ENCODE measurements at regions not wholly inside any gene's neighbourhood (a gene's known extent, or its start where the extent isn't known, plus 50 kb on each side); places are given as distances from the start of the nearest gene placed in this dataset.

DNA sequence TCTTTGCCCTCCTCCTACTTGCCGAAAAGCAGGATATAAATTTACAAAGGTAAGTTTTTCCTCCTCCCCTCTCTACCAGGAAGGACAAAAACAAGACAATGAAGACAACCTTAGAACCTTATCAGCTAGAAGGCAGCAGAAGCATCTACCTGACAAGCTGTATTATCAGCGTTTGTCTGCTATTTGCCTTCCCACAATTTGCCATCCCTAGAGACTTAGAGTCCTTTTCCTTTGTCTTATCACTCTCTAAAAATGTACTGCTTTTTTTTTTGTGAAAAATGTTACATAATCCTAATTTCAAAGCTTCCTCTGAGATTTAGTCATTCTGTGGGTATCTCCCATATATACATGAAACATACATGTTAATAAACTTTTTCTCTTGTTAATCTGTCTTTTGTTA, 176.9 kb upstream of the PROK2 start:
- H3K27ac Mint-ChIP-seq (ENCODE audit: unreplicated experiment) = no peak overlapping the region
- TF ChIP-seq, protein P1, sequence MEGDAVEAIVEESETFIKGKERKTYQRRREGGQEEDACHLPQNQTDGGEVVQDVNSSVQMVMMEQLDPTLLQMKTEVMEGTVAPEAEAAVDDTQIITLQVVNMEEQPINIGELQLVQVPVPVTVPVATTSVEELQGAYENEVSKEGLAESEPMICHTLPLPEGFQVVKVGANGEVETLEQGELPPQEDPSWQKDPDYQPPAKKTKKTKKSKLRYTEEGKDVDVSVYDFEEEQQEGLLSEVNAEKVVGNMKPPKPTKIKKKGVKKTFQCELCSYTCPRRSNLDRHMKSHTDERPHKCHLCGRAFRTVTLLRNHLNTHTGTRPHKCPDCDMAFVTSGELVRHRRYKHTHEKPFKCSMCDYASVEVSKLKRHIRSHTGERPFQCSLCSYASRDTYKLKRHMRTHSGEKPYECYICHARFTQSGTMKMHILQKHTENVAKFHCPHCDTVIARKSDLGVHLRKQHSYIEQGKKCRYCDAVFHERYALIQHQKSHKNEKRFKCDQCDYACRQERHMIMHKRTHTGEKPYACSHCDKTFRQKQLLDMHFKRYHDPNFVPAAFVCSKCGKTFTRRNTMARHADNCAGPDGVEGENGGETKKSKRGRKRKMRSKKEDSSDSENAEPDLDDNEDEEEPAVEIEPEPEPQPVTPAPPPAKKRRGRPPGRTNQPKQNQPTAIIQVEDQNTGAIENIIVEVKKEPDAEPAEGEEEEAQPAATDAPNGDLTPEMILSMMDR (IDR thresholded peaks at IDR 0.05) = no peak
- no peaks in the 10 kb centered on the region for H3K36me3 Mint-ChIP-seq (ENCODE audit: unreplicated experiment)
- no peak overlapping the region for H3K4me3 Mint-ChIP-seq (ENCODE audit: unreplicated experiment)
- DNase-seq (ENCODE audit: extremely low spot score, unreplicated experiment) = no peak
- no peaks in the 10 kb centered on the region for H3K9me3 Mint-ChIP-seq (ENCODE audit: unreplicated experiment)
- H3K4me1 Mint-ChIP-seq (ENCODE audit: unreplicated experiment) = no peaks in the 10 kb centered on the region
- peaks cover 69% of the 10 kb centered on the region for H3K27me3 Mint-ChIP-seq (ENCODE audit: unreplicated experiment)

- TF ChIP-seq, protein P1 (IDR thresholded peaks at IDR 0.05) = no peak
- no peak for DNase-seq (ENCODE audit: extremely low spot score, unreplicated experiment)
- peaks cover 64% of the 10 kb centered on the region for H3K27me3 Mint-ChIP-seq (ENCODE audit: unreplicated experiment)
- no peaks in the 10 kb centered on the region for H3K4me1 Mint-ChIP-seq (ENCODE audit: unreplicated experiment)
- H3K36me3 Mint-ChIP-seq (ENCODE audit: unreplicated experiment) = no peaks in the 10 kb centered on the region
- no peak overlapping the region for H3K4me3 Mint-ChIP-seq (ENCODE audit: unreplicated experiment)
- H3K27ac Mint-ChIP-seq (ENCODE audit: unreplicated experiment) = no peak overlapping the region
- H3K9me3 Mint-ChIP-seq (ENCODE audit: unreplicated experiment) = no peaks in the 10 kb centered on the region
Measured at GRCh38 chr3:71961378-71961777, 176.4 kb upstream of the PROK2 start.

GRCh38 chr3:71958533-71958932, 173.6 kb upstream of the PROK2 start:
- H3K9me3 Mint-ChIP-seq (ENCODE audit: unreplicated experiment) = no peaks in the 10 kb centered on the region
- no peak overlapping the region for H3K27ac Mint-ChIP-seq (ENCODE audit: unreplicated experiment)
- peaks cover 13% of the 10 kb centered on the region for H3K4me1 Mint-ChIP-seq (ENCODE audit: unreplicated experiment)
- peaks cover 42% of the 10 kb centered on the region for H3K27me3 Mint-ChIP-seq (ENCODE audit: unreplicated experiment)
- TF ChIP-seq, protein P1 (IDR thresholded peaks at IDR 0.05) = no peak
- no peak for DNase-seq (ENCODE audit: extremely low spot score, unreplicated experiment)
- no peak overlapping the region for H3K4me3 Mint-ChIP-seq (ENCODE audit: unreplicated experiment)
- H3K36me3 Mint-ChIP-seq (ENCODE audit: unreplicated experiment) = no peaks in the 10 kb centered on the region

GRCh38 chr3:71956716-71957115, 171.8 kb upstream of the PROK2 start:
- Mint-ChIP-seq H3K4me1 (ENCODE audit: unreplicated experiment) (peaks cover 13% of the 10 kb centered on the region), H3K9me3 (ENCODE audit: unreplicated experiment) (no peaks in the 10 kb centered on the region), H3K4me3 (ENCODE audit: unreplicated experiment) (no peak overlapping the region), H3K36me3 (ENCODE audit: unreplicated experiment) (no peaks in the 10 kb centered on the region), H3K27ac (ENCODE audit: unreplicated experiment) (no peak overlapping the region), H3K27me3 (ENCODE audit: unreplicated experiment) (peaks cover 33% of the 10 kb centered on the region)
- TF ChIP-seq, protein P1 (IDR thresholded peaks at IDR 0.05) = no peak
- DNase-seq (ENCODE audit: extremely low spot score, unreplicated experiment) = no peak

- Mint-ChIP-seq H3K27me3 (ENCODE audit: unreplicated experiment) (peaks cover 33% of the 10 kb centered on the region), H3K4me1 (ENCODE audit: unreplicated experiment) (peaks cover 13% of the 10 kb centered on the region)
- TF ChIP-seq, protein P1 (IDR thresholded peaks at IDR 0.05) = no peak
Measured at GRCh38 chr3:71956069-71956340, 171.1 kb upstream of the PROK2 start.

More at GRCh38 chr3:71956069-71956340, 171.1 kb upstream of the PROK2 start:
- H3K36me3 Mint-ChIP-seq (ENCODE audit: unreplicated experiment) = no peaks in the 10 kb centered on the region
- no peak overlapping the region for H3K27ac Mint-ChIP-seq (ENCODE audit: unreplicated experiment)
- H3K4me3 Mint-ChIP-seq (ENCODE audit: unreplicated experiment) = no peak overlapping the region
- DNase-seq (ENCODE audit: extremely low spot score, unreplicated experiment) = no peak
- H3K9me3 Mint-ChIP-seq (ENCODE audit: unreplicated experiment) = no peaks in the 10 kb centered on the region

Measured in osteocyte (in vitro differentiated cells).